D721Med (cell line): ENCODE measurements at regions not wholly inside any gene's neighbourhood (a gene's known extent, or its start where the extent isn't known, plus 50 kb on each side); places are given as distances from the start of the nearest gene placed in this dataset.

Source experiments
- DNase-seq: peaks from one replicate; pipeline ENCODE4 v3.0.0; 2011; ENCODE audit warnings: low spot score; ENCODE audit not compliant: insufficient read length
- FAIRE-seq: peaks from 2 replicates; lab custom pipeline; 2011; peaks lifted over from hg19 to GRCh38; lab: Jason Lieb, UNC
- CTCF ChIP-seq: IDR thresholded peaks from 2 replicates; pipeline ENCODE4 v1.5.1; 2012; ENCODE audit warnings: mild to moderate bottlenecking, control low read depth; ENCODE audit not compliant: insufficient read depth; ENCODE audit errors: missing control alignments

GRCh38 chr13:43996221-43996620 lies 116.5 kb downstream of the LACC1 start:
- no peak for DNase-seq
- no peak for TF ChIP-seq CTCF
- no peak for FAIRE-seq

DNA sequence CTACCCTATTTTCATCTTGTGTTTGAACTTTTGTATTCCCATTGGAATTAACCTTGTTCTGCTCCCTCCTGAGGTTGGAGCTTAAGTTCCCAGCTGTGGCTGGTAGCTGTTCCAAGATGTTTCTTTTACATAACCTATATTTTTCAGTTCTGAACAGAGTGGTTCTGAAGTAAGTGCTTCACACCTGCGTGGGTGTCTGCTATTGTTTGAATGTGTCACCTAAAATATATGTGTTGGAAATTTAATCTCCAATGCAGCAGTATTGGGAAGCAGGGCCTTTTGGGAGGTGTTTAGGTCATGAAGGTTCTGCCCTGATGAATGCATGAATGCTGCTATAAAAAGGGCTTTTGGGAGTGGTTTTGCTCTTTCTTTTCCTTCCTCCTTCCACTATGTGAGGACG lies 123.8 kb downstream of the LACC1 start:
- no peak for FAIRE-seq
- no peak for TF ChIP-seq CTCF
- no peak for DNase-seq

- FAIRE-seq (no peak), DNase-seq (no peak)
- TF ChIP-seq CTCF, result no peak
These were observed 125.2 kb downstream of the LACC1 start for GRCh38 chr13:44004878-44005277.

GRCh38 chr13:44007451-44007850 lies 127.7 kb downstream of the LACC1 start:
- no peak for FAIRE-seq
- DNase-seq, result no peak
- no peak for TF ChIP-seq CTCF

GRCh38 chr13:44011036-44011435 lies 131.3 kb downstream of the LACC1 start:
- DNase-seq, result no peak
- FAIRE-seq, result no peak
- TF ChIP-seq CTCF, result no peak

- no peak for TF ChIP-seq CTCF
- DNase-seq (no peak), FAIRE-seq (no peak)
These were observed 133.4 kb downstream of the LACC1 start for GRCh38 chr13:44012910-44013757.

DNA sequence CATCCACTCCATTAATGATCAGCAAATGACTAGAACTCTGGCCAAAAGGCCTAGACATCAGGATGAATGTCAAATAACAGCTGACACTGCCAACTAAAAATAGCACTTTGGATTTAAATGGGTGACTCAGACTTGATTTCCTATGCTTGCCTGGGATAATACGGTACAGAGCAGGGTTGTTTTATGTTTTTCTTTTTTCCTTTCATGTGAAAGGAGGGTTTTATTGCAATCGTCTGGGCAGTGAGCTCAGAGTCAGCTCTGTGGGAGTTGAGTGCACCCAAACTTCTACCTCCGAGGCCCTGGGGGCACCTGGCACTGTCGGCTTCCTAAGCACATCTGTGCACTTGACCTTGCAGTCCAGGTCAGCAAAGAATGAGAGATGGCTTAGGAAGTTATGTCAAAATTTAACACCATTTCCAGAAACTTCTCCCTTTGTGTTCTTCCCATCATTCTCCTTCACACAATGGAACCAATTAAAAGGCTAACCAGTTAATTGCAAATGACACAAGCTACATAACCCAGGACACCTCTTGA lies 134.1 kb downstream of the LACC1 start:
- DNase-seq (no peak), FAIRE-seq (no peak)
- no peak for TF ChIP-seq CTCF
